K562 (cell line): ENCODE measurements at regions not wholly inside any gene's neighbourhood (a gene's known extent, or its start where the extent isn't known, plus 50 kb on each side); places are given as distances from the start of the nearest gene placed in this dataset.

Experiments
- ATAC-seq: fragments of 200-7000 bp; cut with Tn5 transposase; 3 replicates; pipeline ENCODE4 v1.9.1; 2020; ENCODE audit warnings: moderate library complexity
- BruUV-seq: library from RNA; stranded (reverse); fragments of 400-500 nt; replicated peaks from 2 replicates; lab custom pipeline; 2021; lab: Mats Ljungman, UMichigan
- CTCF ChIA-PET: fragments of 300-600 bp; formaldehyde crosslinking; extraction: SDS; loops from one replicate; lab custom pipeline; 2021; ENCODE audit warnings: low intra/inter-chr PET ratio; lab: Yijun Ruan, JAX
- POLR2A ChIA-PET: fragments of 300-600, 350-650 bp; sonication (Branson Sonifier 250); formaldehyde crosslinking; extraction: SDS; loops from one replicate; lab custom pipeline; 2021; ENCODE audit warnings: antibody characterized with exemption, inconsistent platforms; lab: Yijun Ruan, JAX
- DNase-seq, 4 experiments: peaks; one replicate each; pipeline versions ENCODE4 v3.0.0 to v3.0.0-alpha.2; 2011 to 2018; ENCODE audit warnings: low spot score in 3 of 4, mixed read lengths in 3 of 4; ENCODE audit errors: extremely low read depth in 1 of 4
- FAIRE-seq: peaks from 2 replicates; lab custom pipeline; 2011; peaks lifted over from hg19 to GRCh38; lab: Jason Lieb, UNC
- H2AFZ ChIP-seq: 2 replicates; pipeline ENCODE4 v1.6.0; 2011; ENCODE audit warnings: low read depth, low read length, control low read depth, inconsistent platforms
- H3K27ac ChIP-seq: fragments of 200-600 bp; 3 replicates; pipeline ENCODE4 v1.8.0; 2011; ENCODE audit warnings: low read depth, mild to moderate bottlenecking, control low read depth, inconsistent platforms, low read length, moderate library complexity, mixed read lengths; ENCODE audit errors: extremely low read depth
- H3K27me3 ChIP-seq, 2 experiments: fragments of 300-600 bp in 1 of 2; 2 replicates in 1 of 2; 3 replicates in 1 of 2; pipeline versions ENCODE4 v1.6.0 to v1.8.0; 2011; ENCODE audit warnings: inconsistent platforms in 2 of 2, low read length in 2 of 2, mild to moderate bottlenecking in 1 of 2, mixed read lengths in 1 of 2, moderate library complexity in 1 of 2; ENCODE audit not compliant: control insufficient read depth in 2 of 2, insufficient read depth in 2 of 2
- H3K36me3 ChIP-seq: fragments of 300-600 bp; 3 replicates; pipeline ENCODE4 v1.8.0; 2011; ENCODE audit warnings: mild to moderate bottlenecking, low read length, inconsistent platforms; ENCODE audit not compliant: control insufficient read depth, insufficient read depth
- H3K4me1 ChIP-seq, 2 experiments: fragments of 200-600 bp in 1 of 2; replicated peaks in 1 of 2; 2 replicates in 1 of 2; 3 replicates in 1 of 2; pipeline versions ENCODE4 v1.5.1 to v1.8.0; 2011; ENCODE audit warnings: inconsistent platforms in 2 of 2, low read length in 2 of 2, mild to moderate bottlenecking in 1 of 2, mixed read lengths in 1 of 2, moderate library complexity in 1 of 2; ENCODE audit not compliant: control insufficient read depth in 2 of 2, insufficient read depth in 2 of 2
- H3K4me2 ChIP-seq: 2 replicates; pipeline ENCODE4 v1.6.1; 2011; ENCODE audit warnings: low read length, control low read depth, inconsistent platforms, mixed read lengths; ENCODE audit not compliant: insufficient read depth
- H3K4me3 ChIP-seq: fragments of 200-600 bp; sonication (generic), shearing (Covaris generic); 2 replicates; pipeline ENCODE4 v1.5.1; 2016; ENCODE audit warnings: control low read depth, inconsistent platforms
- H3K79me2 ChIP-seq: fragments of 200-600 bp; 3 replicates; pipeline ENCODE4 v1.8.0; 2011; ENCODE audit warnings: low read length, inconsistent platforms; ENCODE audit not compliant: control insufficient read depth, insufficient read depth
- H3K9ac ChIP-seq, 2 experiments: 2 replicates each; pipeline versions ENCODE4 v1.6.0 to v1.6.1; 2011; ENCODE audit warnings: low read depth in 2 of 2, low read length in 2 of 2, control low read depth in 1 of 2, inconsistent platforms in 1 of 2, mild to moderate bottlenecking in 1 of 2, mixed read lengths in 1 of 2; ENCODE audit not compliant: insufficient read depth in 1 of 2
- H3K9me1 ChIP-seq: one replicate; pipeline ENCODE4 v1.6.0; 2011; ENCODE audit warnings: inconsistent platforms, mild to moderate bottlenecking, low read length, moderate library complexity; ENCODE audit not compliant: control insufficient read depth, insufficient read depth
- H3K9me3 ChIP-seq: replicated peaks from 2 replicates; pipeline ENCODE4 v1.5.1; 2011; ENCODE audit warnings: low read depth, low read length, inconsistent platforms; ENCODE audit not compliant: control insufficient read depth, insufficient read depth
- H4K20me1 ChIP-seq: replicated peaks from 2 replicates; pipeline ENCODE4 v1.6.1; 2011; ENCODE audit warnings: low read length, inconsistent platforms, mixed read lengths; ENCODE audit not compliant: control insufficient read depth, insufficient read depth
- DNMT1 ChIP-seq: fragments of 450-650 bp; IDR thresholded peaks from 2 replicates; pipeline ENCODE4 v1.6.1; 2016; ENCODE audit warnings: antibody characterized with exemption, mild to moderate bottlenecking
- ESRRA ChIP-seq: fragments of 450-650 bp; IDR thresholded peaks from 2 replicates; pipeline ENCODE4 v1.6.1; 2014; ENCODE audit warnings: low read depth, mild to moderate bottlenecking, moderate library complexity, borderline replicate concordance
- HLTF ChIP-seq: fragments of 450-650 bp; IDR thresholded peaks from 2 replicates; pipeline ENCODE4 v1.6.1; 2016
- KLF10 ChIP-seq: fragments of 250-450 bp; sonication (Bioruptor Pico); IDR thresholded peaks from 2 replicates; pipeline ENCODE4 v1.6.1; 2021; ENCODE audit warnings: matching md5 sums
- MAFG ChIP-seq: fragments of 450-650 bp; conservative IDR thresholded peaks from 2 replicates; pipeline ENCODE4 v1.6.1; 2016; ENCODE audit warnings: missing genetic modification characterization, missing compliant biosample characterization
- RFX7 ChIP-seq: fragments of 250-450 bp; sonication (Bioruptor Pico); IDR thresholded peaks from 2 replicates; pipeline ENCODE4 v1.5.1; 2021; ENCODE audit warnings: mild to moderate bottlenecking
- SMARCA5 ChIP-seq: fragments of 450-650 bp; IDR thresholded peaks from 2 replicates; pipeline ENCODE4 v1.6.1; 2016
- SRF ChIP-seq, 2 experiments: fragments of 250-450, 450-650 bp in 1 of 2; sonication (Bioruptor Pico) in 1 of 2; sonication (generic) in 1 of 2; formaldehyde crosslinking; IDR thresholded peaks; 2 replicates each; pipeline versions ENCODE4 v1.5.0 to v1.5.1; 2020 to 2022; ENCODE audit warnings: mild to moderate bottlenecking in 1 of 2, missing genetic modification reagents in 1 of 2
- TAF7 ChIP-seq: fragments of 450-650 bp; IDR thresholded peaks from 2 replicates; pipeline ENCODE4 v1.6.1; 2016; ENCODE audit warnings: missing genetic modification characterization, missing compliant biosample characterization
- ZBTB17 ChIP-seq: fragments of 450-650 bp; formaldehyde crosslinking; IDR thresholded peaks from 2 replicates; pipeline ENCODE4 v1.4.0; 2020; ENCODE audit warnings: mild to moderate bottlenecking
- ZNF589 ChIP-seq: fragments of 200-800 bp; sonication (Bioruptor generic); IDR thresholded peaks from 2 replicates; pipeline ENCODE4 v1.6.1; 2016; ENCODE audit warnings: low read depth, missing genetic modification characterization, missing compliant biosample characterization
- WGBS: fragments of 100-300 bp; shearing (Covaris generic); methylation state at CpG from one replicate; pipeline ENCODE4 v1.1.6; 2016; ENCODE audit warnings: low coverage, mixed read lengths; ENCODE audit not compliant: insufficient coverage; ENCODE audit errors: missing lambda C conversion rate; 5-methylcytosine and 5-hydroxymethylcytosine counted together
- in situ Hi-C: fragments of 300-500 bp; cut with MboI; formaldehyde crosslinking; loops from 4 replicates; pipeline ENCODE4 v1.15.0; 2018; ENCODE audit warnings: inconsistent platforms, mixed read lengths
- intact Hi-C: fragments of 100-400 bp; cut with micrococcal nuclease; formaldehyde crosslinking; loops from 2 replicates; pipeline ENCODE4 v1.14.2; 2022
- TF ChIP-seq, protein P1 (sequence below), 2 experiments: fragments of 450-650 bp; formaldehyde crosslinking in 1 of 2; IDR thresholded peaks; 2 replicates each; pipeline versions ENCODE4 v1.4.0 to v1.6.1; 2014 to 2020; ENCODE audit warnings: mild to moderate bottlenecking in 2 of 2, borderline replicate concordance in 1 of 2, low read depth in 1 of 2
- TF ChIP-seq, protein P2 (sequence below): fragments of 450-650 bp; formaldehyde crosslinking; IDR thresholded peaks from 2 replicates; pipeline ENCODE4 v1.4.0; 2022; ENCODE audit warnings: mild to moderate bottlenecking, moderate library complexity
- TF ChIP-seq, protein P3 (sequence below): fragments of 450-650 bp; IDR thresholded peaks from 2 replicates; pipeline ENCODE4 v1.6.1; 2016

DNA sequence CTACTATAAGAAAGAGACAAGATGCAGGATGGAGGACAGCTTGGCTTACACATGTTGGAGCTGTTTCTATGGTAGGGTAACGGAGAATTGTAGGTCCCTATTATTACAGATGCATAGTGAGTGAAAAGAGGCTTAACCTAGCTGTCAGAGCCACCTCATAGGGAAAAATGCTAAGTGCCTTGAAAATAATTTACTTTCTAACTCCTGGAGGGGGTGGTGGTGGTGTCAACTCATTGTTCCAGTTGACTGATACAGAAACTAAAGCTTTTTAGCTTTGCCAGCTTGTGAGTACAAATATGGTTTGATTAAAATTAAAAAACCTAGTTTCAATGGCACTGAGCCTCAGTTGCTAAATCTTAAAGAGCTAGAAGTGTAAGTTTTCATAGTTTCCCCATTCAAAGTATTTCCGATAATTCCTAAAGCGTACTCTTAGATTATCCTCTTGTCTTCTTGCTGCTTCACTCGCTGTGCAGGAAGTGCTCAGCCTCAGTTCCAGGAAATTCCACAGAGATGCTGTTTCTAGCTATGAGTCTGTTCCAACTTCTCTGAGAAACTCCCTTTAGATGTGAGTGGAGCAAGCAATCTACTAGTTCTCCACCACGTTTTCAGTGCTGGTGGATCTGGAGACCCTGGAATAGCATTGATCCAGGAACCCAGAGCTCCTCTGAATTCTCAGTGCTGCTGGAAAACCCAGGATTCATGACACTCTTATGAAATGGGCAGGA, 265.2 kb downstream of the DMAC1 start:
- no peak overlapping the region for H3K9ac ChIP-seq
- H3K27ac ChIP-seq = no peak overlapping the region
- no TSS peak for BruUV-seq
- WGBS = 0% methylated on average over 5 of the region's 5 CpGs
- H3K4me1 ChIP-seq = no peaks in the 10 kb centered on the region
- intact Hi-C loops (loop anchor here (10.0 kb wide), 1 partner anchor 710 kb away; no protein-coding TSS in a partner anchor), in situ Hi-C loops (no loop called here)
- no peak overlapping the region for H3K4me2 ChIP-seq
- POLR2A ChIA-PET = interaction anchor here (0.9 kb wide), 1 partner anchor 708 kb away, joined by 3 read pairs; no protein-coding TSS in a partner anchor
- DNase-seq (no peak), ATAC-seq (no peak), FAIRE-seq (no peak)
- no peaks in the 10 kb centered on the region for H3K79me2 ChIP-seq
- no peak overlapping the region for H2AFZ ChIP-seq
- CTCF ChIA-PET = no interaction called here
- H4K20me1 ChIP-seq = no peaks in the 10 kb centered on the region
- no peaks in the 10 kb centered on the region for H3K9me3 ChIP-seq
- H3K9me1 ChIP-seq = no peaks in the 10 kb centered on the region
- H3K27me3 ChIP-seq = no peaks in the 10 kb centered on the region
- H3K36me3 ChIP-seq = no peaks in the 10 kb centered on the region
- no peak overlapping the region for H3K4me3 ChIP-seq
- no peak for TF ChIP-seq SMARCA5
- TF ChIP-seq, protein P1, sequence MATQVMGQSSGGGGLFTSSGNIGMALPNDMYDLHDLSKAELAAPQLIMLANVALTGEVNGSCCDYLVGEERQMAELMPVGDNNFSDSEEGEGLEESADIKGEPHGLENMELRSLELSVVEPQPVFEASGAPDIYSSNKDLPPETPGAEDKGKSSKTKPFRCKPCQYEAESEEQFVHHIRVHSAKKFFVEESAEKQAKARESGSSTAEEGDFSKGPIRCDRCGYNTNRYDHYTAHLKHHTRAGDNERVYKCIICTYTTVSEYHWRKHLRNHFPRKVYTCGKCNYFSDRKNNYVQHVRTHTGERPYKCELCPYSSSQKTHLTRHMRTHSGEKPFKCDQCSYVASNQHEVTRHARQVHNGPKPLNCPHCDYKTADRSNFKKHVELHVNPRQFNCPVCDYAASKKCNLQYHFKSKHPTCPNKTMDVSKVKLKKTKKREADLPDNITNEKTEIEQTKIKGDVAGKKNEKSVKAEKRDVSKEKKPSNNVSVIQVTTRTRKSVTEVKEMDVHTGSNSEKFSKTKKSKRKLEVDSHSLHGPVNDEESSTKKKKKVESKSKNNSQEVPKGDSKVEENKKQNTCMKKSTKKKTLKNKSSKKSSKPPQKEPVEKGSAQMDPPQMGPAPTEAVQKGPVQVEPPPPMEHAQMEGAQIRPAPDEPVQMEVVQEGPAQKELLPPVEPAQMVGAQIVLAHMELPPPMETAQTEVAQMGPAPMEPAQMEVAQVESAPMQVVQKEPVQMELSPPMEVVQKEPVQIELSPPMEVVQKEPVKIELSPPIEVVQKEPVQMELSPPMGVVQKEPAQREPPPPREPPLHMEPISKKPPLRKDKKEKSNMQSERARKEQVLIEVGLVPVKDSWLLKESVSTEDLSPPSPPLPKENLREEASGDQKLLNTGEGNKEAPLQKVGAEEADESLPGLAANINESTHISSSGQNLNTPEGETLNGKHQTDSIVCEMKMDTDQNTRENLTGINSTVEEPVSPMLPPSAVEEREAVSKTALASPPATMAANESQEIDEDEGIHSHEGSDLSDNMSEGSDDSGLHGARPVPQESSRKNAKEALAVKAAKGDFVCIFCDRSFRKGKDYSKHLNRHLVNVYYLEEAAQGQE (IDR thresholded peaks at IDR 0.05; ENCODE audit: borderline replicate concordance) = no peak
- TF ChIP-seq, protein P1 (CRISPR knock-in tag; IDR thresholded peaks at IDR 0.05; ENCODE audit: low read depth) = no peak
- TF ChIP-seq TAF7 = no peak
- no peak for TF ChIP-seq ZBTB17 (CRISPR knock-in tag)
- no peak for TF ChIP-seq ZNF589 (CRISPR knock-in tag)
- TF ChIP-seq SRF (CRISPR knock-in tag; IDR thresholded peaks at IDR 0.05) = no peak
- TF ChIP-seq, protein P2, sequence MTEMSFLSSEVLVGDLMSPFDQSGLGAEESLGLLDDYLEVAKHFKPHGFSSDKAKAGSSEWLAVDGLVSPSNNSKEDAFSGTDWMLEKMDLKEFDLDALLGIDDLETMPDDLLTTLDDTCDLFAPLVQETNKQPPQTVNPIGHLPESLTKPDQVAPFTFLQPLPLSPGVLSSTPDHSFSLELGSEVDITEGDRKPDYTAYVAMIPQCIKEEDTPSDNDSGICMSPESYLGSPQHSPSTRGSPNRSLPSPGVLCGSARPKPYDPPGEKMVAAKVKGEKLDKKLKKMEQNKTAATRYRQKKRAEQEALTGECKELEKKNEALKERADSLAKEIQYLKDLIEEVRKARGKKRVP (CRISPR knock-in tag) = no peak
- no peak for TF ChIP-seq ESRRA
- no peak for TF ChIP-seq RFX7 (CRISPR knock-in tag)
- TF ChIP-seq, protein P3, sequence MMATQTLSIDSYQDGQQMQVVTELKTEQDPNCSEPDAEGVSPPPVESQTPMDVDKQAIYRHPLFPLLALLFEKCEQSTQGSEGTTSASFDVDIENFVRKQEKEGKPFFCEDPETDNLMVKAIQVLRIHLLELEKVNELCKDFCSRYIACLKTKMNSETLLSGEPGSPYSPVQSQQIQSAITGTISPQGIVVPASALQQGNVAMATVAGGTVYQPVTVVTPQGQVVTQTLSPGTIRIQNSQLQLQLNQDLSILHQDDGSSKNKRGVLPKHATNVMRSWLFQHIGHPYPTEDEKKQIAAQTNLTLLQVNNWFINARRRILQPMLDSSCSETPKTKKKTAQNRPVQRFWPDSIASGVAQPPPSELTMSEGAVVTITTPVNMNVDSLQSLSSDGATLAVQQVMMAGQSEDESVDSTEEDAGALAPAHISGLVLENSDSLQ = no peak
- TF ChIP-seq DNMT1 = no peak
- TF ChIP-seq KLF10 (CRISPR knock-in tag) = no peak
- TF ChIP-seq MAFG (tag) = no peak
- no peak for TF ChIP-seq HLTF
